HEK293 (cell line): ENCODE measurements at regions not wholly inside any gene's neighbourhood (a gene's known extent, or its start where the extent isn't known, plus 50 kb on each side); places are given as distances from the start of the nearest gene placed in this dataset.

Experiments
- MZF1 ChIP-seq: fragments of 450-650 bp; formaldehyde crosslinking; IDR thresholded peaks from 2 replicates; pipeline ENCODE4 v1.5.1; 2017; ENCODE audit warnings: missing biosample characterization, missing genetic modification characterization, borderline replicate concordance
- RBAK ChIP-seq: fragments of 450-650 bp; formaldehyde crosslinking; IDR thresholded peaks from 2 replicates; pipeline ENCODE4 v1.5.1; 2016; ENCODE audit warnings: missing biosample characterization, missing genetic modification characterization
- ZBTB20 ChIP-seq: fragments of 450-650 bp; formaldehyde crosslinking; IDR thresholded peaks from 2 replicates; pipeline ENCODE4 v1.5.1; 2016; ENCODE audit warnings: missing biosample characterization, missing genetic modification characterization
- ZNF221 ChIP-seq: fragments of 450-650 bp; formaldehyde crosslinking; IDR thresholded peaks from 2 replicates; pipeline ENCODE4 v1.5.1; 2017; ENCODE audit warnings: missing biosample characterization, missing genetic modification characterization, borderline replicate concordance
- ZNF274 ChIP-seq, 2 experiments: fragments of 200-500 bp in 1 of 2; fragments of 450-650 bp in 1 of 2; sonication (Bioruptor generic) in 1 of 2; formaldehyde crosslinking in 1 of 2; IDR thresholded peaks; 2 replicates each; pipeline versions ENCODE4 v1.5.1 to v1.6.1; 2014 to 2016; ENCODE audit warnings: borderline replicate concordance in 1 of 2, inconsistent platforms in 1 of 2, low read length in 1 of 2, missing biosample characterization in 1 of 2, missing genetic modification characterization in 1 of 2
- ZNF311 ChIP-seq: fragments of 450-650 bp; formaldehyde crosslinking; IDR thresholded peaks from 2 replicates; pipeline ENCODE4 v1.5.1; 2017; ENCODE audit warnings: missing biosample characterization, missing genetic modification characterization, borderline replicate concordance
- ZNF366 ChIP-seq: fragments of 450-650 bp; formaldehyde crosslinking; conservative IDR thresholded peaks from 2 replicates; pipeline ENCODE4 v1.5.1; 2016; ENCODE audit warnings: missing biosample characterization, missing genetic modification characterization
- ZNF548 ChIP-seq: fragments of 450-650 bp; formaldehyde crosslinking; IDR thresholded peaks from 2 replicates; pipeline ENCODE4 v1.5.1; 2016; ENCODE audit warnings: missing biosample characterization, missing genetic modification characterization
- ZNF654 ChIP-seq: fragments of 450-650 bp; formaldehyde crosslinking; IDR thresholded peaks from 2 replicates; pipeline ENCODE4 v1.5.1; 2016; ENCODE audit warnings: low read depth, missing biosample characterization, missing genetic modification characterization
- ZNF747 ChIP-seq: fragments of 450-650 bp; formaldehyde crosslinking; IDR thresholded peaks from 2 replicates; pipeline ENCODE4 v1.5.1; 2016; ENCODE audit warnings: missing biosample characterization, missing genetic modification characterization
- ZNF777 ChIP-seq: fragments of 450-650 bp; formaldehyde crosslinking; IDR thresholded peaks from 2 replicates; pipeline ENCODE4 v1.5.1; 2017; ENCODE audit warnings: missing biosample characterization, missing genetic modification characterization, borderline replicate concordance
- TF ChIP-seq, protein P1 (sequence below): fragments of 450-650 bp; formaldehyde crosslinking; IDR thresholded peaks from 2 replicates; pipeline ENCODE4 v1.5.1; 2016; ENCODE audit warnings: missing biosample characterization, missing genetic modification characterization
- TF ChIP-seq, protein P2 (sequence below): fragments of 450-650 bp; formaldehyde crosslinking; IDR thresholded peaks from 2 replicates; pipeline ENCODE4 v1.5.1; 2016; ENCODE audit warnings: missing biosample characterization, missing genetic modification characterization
- TF ChIP-seq, protein P3 (sequence below): IDR thresholded peaks from 2 replicates; pipeline ENCODE4 v1.6.1; 2011; ENCODE audit warnings: mild to moderate bottlenecking, low read depth, low read length, borderline replicate concordance

DNA sequence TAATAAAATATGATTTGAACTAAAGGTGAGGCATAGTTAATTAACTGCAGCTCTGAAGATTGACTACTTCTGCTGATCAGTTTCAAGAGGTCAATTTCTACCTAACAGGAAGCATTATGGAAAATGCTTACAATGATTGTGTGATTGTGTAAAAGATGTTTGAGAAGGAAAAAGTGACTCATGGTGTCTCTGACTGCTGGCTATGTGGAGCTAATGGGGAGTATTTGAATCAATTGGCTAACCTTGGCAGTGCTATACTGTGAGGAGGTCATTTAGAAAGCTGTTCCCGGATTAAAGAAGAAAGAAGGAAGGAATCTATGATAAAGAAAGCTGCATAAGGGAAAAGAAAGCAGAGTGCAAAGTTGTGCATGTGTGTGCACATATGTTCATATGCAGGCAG is 376.5 kb downstream of the ADGRL2 start:
- TF ChIP-seq ZNF311: no peak
- TF ChIP-seq, protein P1, sequence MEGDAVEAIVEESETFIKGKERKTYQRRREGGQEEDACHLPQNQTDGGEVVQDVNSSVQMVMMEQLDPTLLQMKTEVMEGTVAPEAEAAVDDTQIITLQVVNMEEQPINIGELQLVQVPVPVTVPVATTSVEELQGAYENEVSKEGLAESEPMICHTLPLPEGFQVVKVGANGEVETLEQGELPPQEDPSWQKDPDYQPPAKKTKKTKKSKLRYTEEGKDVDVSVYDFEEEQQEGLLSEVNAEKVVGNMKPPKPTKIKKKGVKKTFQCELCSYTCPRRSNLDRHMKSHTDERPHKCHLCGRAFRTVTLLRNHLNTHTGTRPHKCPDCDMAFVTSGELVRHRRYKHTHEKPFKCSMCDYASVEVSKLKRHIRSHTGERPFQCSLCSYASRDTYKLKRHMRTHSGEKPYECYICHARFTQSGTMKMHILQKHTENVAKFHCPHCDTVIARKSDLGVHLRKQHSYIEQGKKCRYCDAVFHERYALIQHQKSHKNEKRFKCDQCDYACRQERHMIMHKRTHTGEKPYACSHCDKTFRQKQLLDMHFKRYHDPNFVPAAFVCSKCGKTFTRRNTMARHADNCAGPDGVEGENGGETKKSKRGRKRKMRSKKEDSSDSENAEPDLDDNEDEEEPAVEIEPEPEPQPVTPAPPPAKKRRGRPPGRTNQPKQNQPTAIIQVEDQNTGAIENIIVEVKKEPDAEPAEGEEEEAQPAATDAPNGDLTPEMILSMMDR (tag by site-specific recombination): no peak
- TF ChIP-seq ZNF548 (tag by site-specific recombination): no peak
- TF ChIP-seq RBAK: no peak
- no peak for TF ChIP-seq ZBTB20 (tag by site-specific recombination)
- TF ChIP-seq, protein P2, sequence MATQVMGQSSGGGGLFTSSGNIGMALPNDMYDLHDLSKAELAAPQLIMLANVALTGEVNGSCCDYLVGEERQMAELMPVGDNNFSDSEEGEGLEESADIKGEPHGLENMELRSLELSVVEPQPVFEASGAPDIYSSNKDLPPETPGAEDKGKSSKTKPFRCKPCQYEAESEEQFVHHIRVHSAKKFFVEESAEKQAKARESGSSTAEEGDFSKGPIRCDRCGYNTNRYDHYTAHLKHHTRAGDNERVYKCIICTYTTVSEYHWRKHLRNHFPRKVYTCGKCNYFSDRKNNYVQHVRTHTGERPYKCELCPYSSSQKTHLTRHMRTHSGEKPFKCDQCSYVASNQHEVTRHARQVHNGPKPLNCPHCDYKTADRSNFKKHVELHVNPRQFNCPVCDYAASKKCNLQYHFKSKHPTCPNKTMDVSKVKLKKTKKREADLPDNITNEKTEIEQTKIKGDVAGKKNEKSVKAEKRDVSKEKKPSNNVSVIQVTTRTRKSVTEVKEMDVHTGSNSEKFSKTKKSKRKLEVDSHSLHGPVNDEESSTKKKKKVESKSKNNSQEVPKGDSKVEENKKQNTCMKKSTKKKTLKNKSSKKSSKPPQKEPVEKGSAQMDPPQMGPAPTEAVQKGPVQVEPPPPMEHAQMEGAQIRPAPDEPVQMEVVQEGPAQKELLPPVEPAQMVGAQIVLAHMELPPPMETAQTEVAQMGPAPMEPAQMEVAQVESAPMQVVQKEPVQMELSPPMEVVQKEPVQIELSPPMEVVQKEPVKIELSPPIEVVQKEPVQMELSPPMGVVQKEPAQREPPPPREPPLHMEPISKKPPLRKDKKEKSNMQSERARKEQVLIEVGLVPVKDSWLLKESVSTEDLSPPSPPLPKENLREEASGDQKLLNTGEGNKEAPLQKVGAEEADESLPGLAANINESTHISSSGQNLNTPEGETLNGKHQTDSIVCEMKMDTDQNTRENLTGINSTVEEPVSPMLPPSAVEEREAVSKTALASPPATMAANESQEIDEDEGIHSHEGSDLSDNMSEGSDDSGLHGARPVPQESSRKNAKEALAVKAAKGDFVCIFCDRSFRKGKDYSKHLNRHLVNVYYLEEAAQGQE (tag by site-specific recombination): no peak
- no peak for TF ChIP-seq ZNF654 (tag by site-specific recombination)
- TF ChIP-seq ZNF221 (tag by site-specific recombination): no peak
- TF ChIP-seq ZNF777 (tag by site-specific recombination): no peak
- no peak for TF ChIP-seq MZF1
- TF ChIP-seq, protein P3, sequence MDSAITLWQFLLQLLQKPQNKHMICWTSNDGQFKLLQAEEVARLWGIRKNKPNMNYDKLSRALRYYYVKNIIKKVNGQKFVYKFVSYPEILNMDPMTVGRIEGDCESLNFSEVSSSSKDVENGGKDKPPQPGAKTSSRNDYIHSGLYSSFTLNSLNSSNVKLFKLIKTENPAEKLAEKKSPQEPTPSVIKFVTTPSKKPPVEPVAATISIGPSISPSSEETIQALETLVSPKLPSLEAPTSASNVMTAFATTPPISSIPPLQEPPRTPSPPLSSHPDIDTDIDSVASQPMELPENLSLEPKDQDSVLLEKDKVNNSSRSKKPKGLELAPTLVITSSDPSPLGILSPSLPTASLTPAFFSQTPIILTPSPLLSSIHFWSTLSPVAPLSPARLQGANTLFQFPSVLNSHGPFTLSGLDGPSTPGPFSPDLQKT: no peak
- no peak for TF ChIP-seq ZNF274 (IDR thresholded peaks at IDR 0.05; ENCODE audit: low read length)
- TF ChIP-seq ZNF274 (tag by site-specific recombination; IDR thresholded peaks at IDR 0.05; ENCODE audit: borderline replicate concordance): no peak
- TF ChIP-seq ZNF747 (tag by site-specific recombination): no peak
- TF ChIP-seq ZNF366 (tag by site-specific recombination): no peak
